GM12878 (cell line): ENCODE measurements at regions not wholly inside any gene's neighbourhood (a gene's known extent, or its start where the extent isn't known, plus 50 kb on each side); places are given as distances from the start of the nearest gene placed in this dataset.

ENCODE experiments used
- ATAC-seq: fragments of 200-7000 bp; cut with Tn5 transposase; 3 replicates; pipeline ENCODE4 v1.9.1; 2020; ENCODE audit warnings: mild to moderate bottlenecking, moderate library complexity
- BruUV-seq: library from RNA; stranded (reverse); fragments of 400-500 nt; replicated peaks from 2 replicates; lab custom pipeline; 2021; lab: Mats Ljungman, UMichigan
- CTCF ChIA-PET: fragments of 300-600 bp; sonication (Branson Sonifier 250); formaldehyde crosslinking; extraction: SDS; loops from one replicate; lab custom pipeline; 2021; ENCODE audit warnings: inconsistent platforms; lab: Yijun Ruan, JAX
- POLR2A ChIA-PET: fragments of 350-600 bp; formaldehyde crosslinking; extraction: SDS; loops from one replicate; lab custom pipeline; 2021; ENCODE audit warnings: inconsistent platforms; lab: Charles Lee
- RAD21 ChIA-PET: fragments of 300-600 bp; sonication (Branson Sonifier 250); formaldehyde crosslinking; loops from one replicate; lab custom pipeline; 2023; ENCODE audit warnings: antibody characterized with exemption; ENCODE audit not compliant: unreplicated experiment; lab: Charles Lee
- SMC1A ChIA-PET: fragments of 300-600 bp; sonication (Branson Sonifier 250); formaldehyde crosslinking; loops from one replicate; lab custom pipeline; 2023; ENCODE audit not compliant: unreplicated experiment, uncharacterized antibody; lab: Charles Lee
- DNase-seq: peaks from one replicate; pipeline ENCODE4 v3.0.0-alpha.2; 2011; ENCODE audit warnings: low read depth, low spot score
- FAIRE-seq: peaks from 3 replicates; lab custom pipeline; 2011; peaks lifted over from hg19 to GRCh38; lab: Jason Lieb, UNC
- H2AFZ ChIP-seq: 2 replicates; pipeline ENCODE4 v1.6.0; 2011; ENCODE audit warnings: low read depth, low read length, control low read depth; ENCODE audit not compliant: control insufficient read depth
- H3K27ac ChIP-seq: 2 replicates; pipeline ENCODE4 v1.5.1; 2011; ENCODE audit warnings: control low read depth; ENCODE audit not compliant: control insufficient read depth, insufficient read depth
- H3K27me3 ChIP-seq, 2 experiments: replicated peaks in 1 of 2; 2 replicates each; pipeline versions ENCODE4 v1.6.0 to v1.6.1; 2011; ENCODE audit warnings: low read length in 1 of 2; ENCODE audit not compliant: control insufficient read depth in 2 of 2, insufficient read depth in 2 of 2
- H3K36me3 ChIP-seq, 2 experiments: 2 replicates each; pipeline ENCODE4 v1.5.1; 2011; ENCODE audit warnings: low read length in 1 of 2; ENCODE audit not compliant: control insufficient read depth in 2 of 2, insufficient read depth in 2 of 2
- H3K4me1 ChIP-seq: 2 replicates; pipeline ENCODE4 v1.6.1; 2011; ENCODE audit warnings: mild to moderate bottlenecking, low read length, moderate library complexity, mixed read lengths; ENCODE audit not compliant: control insufficient read depth, insufficient read depth
- H3K4me2 ChIP-seq: 2 replicates; pipeline ENCODE4 v1.6.0; 2011; ENCODE audit warnings: control low read depth; ENCODE audit not compliant: control insufficient read depth, insufficient read depth
- H3K4me3 ChIP-seq: fragments of 200-600 bp; sonication (generic); 2 replicates; pipeline ENCODE4 v1.5.1; 2016
- H3K79me2 ChIP-seq: 2 replicates; pipeline ENCODE4 v1.6.0; 2011; ENCODE audit warnings: low read length; ENCODE audit not compliant: control insufficient read depth, insufficient read depth
- H3K9ac ChIP-seq: 2 replicates; pipeline ENCODE4 v1.8.0; 2011; ENCODE audit warnings: low read length, control low read depth, mixed read lengths; ENCODE audit not compliant: control insufficient read depth, insufficient read depth
- H3K9me3 ChIP-seq: replicated peaks from 3 replicates; pipeline ENCODE4 v1.5.1; 2011; ENCODE audit warnings: mild to moderate bottlenecking, low read length; ENCODE audit not compliant: control insufficient read depth, insufficient read depth
- H4K20me1 ChIP-seq: 2 replicates; pipeline ENCODE4 v1.6.0; 2011; ENCODE audit not compliant: control insufficient read depth, insufficient read depth
- ASH2L ChIP-seq: fragments of 300-600, 200-600 bp; sonication (generic); IDR thresholded peaks from 2 replicates; pipeline ENCODE4 v1.6.1; 2017; ENCODE audit warnings: low read depth, mild to moderate bottlenecking, borderline replicate concordance
- BHLHE40 ChIP-seq, 2 experiments: fragments of 450-650 bp in 1 of 2; IDR thresholded peaks; 2 replicates each; pipeline ENCODE4 v1.6.1; 2011 to 2017; ENCODE audit warnings: low read depth in 2 of 2, borderline replicate concordance in 1 of 2, improper control_type of control experiment in 1 of 2, low read length in 1 of 2, mild to moderate bottlenecking in 1 of 2
- BMI1 ChIP-seq: fragments of 450-650 bp; IDR thresholded peaks from 2 replicates; pipeline ENCODE4 v1.6.1; 2016; ENCODE audit warnings: mild to moderate bottlenecking, moderate library complexity, borderline replicate concordance
- CHD2 ChIP-seq: IDR thresholded peaks from 2 replicates; pipeline ENCODE4 v1.6.1; 2011; ENCODE audit warnings: low read depth, low read length, improper control_type of control experiment, borderline replicate concordance
- HCFC1 ChIP-seq: fragments of 150-350 bp; IDR thresholded peaks from 2 replicates; pipeline ENCODE4 v1.6.1; 2014; ENCODE audit warnings: low read length
- HDAC6 ChIP-seq: fragments of 200-600 bp; sonication (generic); IDR thresholded peaks from one replicate; pipeline ENCODE4 v1.8.0; 2017; ENCODE audit warnings: antibody characterized with exemption; ENCODE audit not compliant: unreplicated experiment
- KDM1A ChIP-seq: fragments of 200-600 bp; sonication (generic); IDR thresholded peaks from 2 replicates; pipeline ENCODE4 v1.6.1; 2016; ENCODE audit warnings: borderline replicate concordance
- MYC ChIP-seq: IDR thresholded peaks from 2 replicates; pipeline ENCODE4 v1.6.1; 2011; ENCODE audit warnings: mild to moderate bottlenecking, low read length, moderate library complexity, inconsistent platforms; ENCODE audit not compliant: insufficient read depth, insufficient replicate concordance, insufficient read length, severe bottlenecking
- NFIC ChIP-seq: IDR thresholded peaks from 2 replicates; pipeline ENCODE4 v1.6.1; 2012; ENCODE audit warnings: low read depth, mild to moderate bottlenecking, inconsistent platforms, low read length, moderate library complexity
- NR2C2 ChIP-seq: IDR thresholded peaks from 2 replicates; pipeline ENCODE4 v1.6.1; 2011; ENCODE audit warnings: borderline replicate concordance, low read depth; ENCODE audit not compliant: control insufficient read depth, insufficient read length
- SIX5 ChIP-seq: IDR thresholded peaks from 2 replicates; pipeline ENCODE4 v1.6.1; 2011; ENCODE audit warnings: mild to moderate bottlenecking, low read depth, low read length, moderate library complexity; ENCODE audit not compliant: severe bottlenecking
- YBX1 ChIP-seq: fragments of 450-650 bp; IDR thresholded peaks from 2 replicates; pipeline ENCODE4 v1.6.1; 2016; ENCODE audit warnings: antibody characterized with exemption
- ZBED1 ChIP-seq: IDR thresholded peaks from 2 replicates; pipeline ENCODE4 v1.6.1; 2016; ENCODE audit warnings: borderline replicate concordance
- ZNF207 ChIP-seq: fragments of 450-650 bp; IDR thresholded peaks from 2 replicates; pipeline ENCODE4 v1.6.1; 2014; ENCODE audit warnings: antibody characterized with exemption, mild to moderate bottlenecking, borderline replicate concordance
- ZNF592 ChIP-seq: fragments of 450-650 bp; IDR thresholded peaks from 2 replicates; pipeline ENCODE4 v1.6.1; 2017; ENCODE audit warnings: mild to moderate bottlenecking, moderate library complexity
- ZZZ3 ChIP-seq: IDR thresholded peaks from 2 replicates; pipeline ENCODE4 v1.6.1; 2011; ENCODE audit warnings: low read depth; ENCODE audit not compliant: control insufficient read depth, insufficient read length
- WGBS: methylation state at CpG from one replicate; pipeline ENCODE4 v1.1.6; 2016; ENCODE audit warnings: low lambda C conversion rate; ENCODE audit not compliant: insufficient replicate concordance, insufficient coverage; ENCODE audit errors: missing lambda C conversion rate; 5-methylcytosine and 5-hydroxymethylcytosine counted together
- in situ Hi-C: fragments of 300-500 bp; cut with MboI; formaldehyde crosslinking; loops from 9 replicates; pipeline ENCODE4 v1.14.3; 2018; ENCODE audit warnings: mixed read lengths
- intact Hi-C: fragments of 100-400 bp; cut with micrococcal nuclease; formaldehyde crosslinking; loops from one replicate; pipeline ENCODE4 v1.14.2; 2022; ENCODE audit not compliant: unreplicated experiment
- TF ChIP-seq, protein P1 (sequence below), 3 experiments: IDR thresholded peaks in 2 of 3; conservative IDR thresholded peaks in 1 of 3; 2 replicates each; pipeline ENCODE4 v1.5.1; 2011; ENCODE audit warnings: low read depth in 3 of 3, low read length in 3 of 3, mild to moderate bottlenecking in 3 of 3, control low read depth in 2 of 3, moderate library complexity in 2 of 3, inconsistent platforms in 1 of 3, mixed read lengths in 1 of 3; ENCODE audit not compliant: control insufficient read depth in 2 of 3, insufficient read depth in 1 of 3; ENCODE audit errors: extremely low read depth in 1 of 3
- TF ChIP-seq, protein P2 (sequence below): IDR thresholded peaks from 2 replicates; pipeline ENCODE4 v1.6.1; 2012; ENCODE audit warnings: low read depth, low read length, improper control_type of control experiment

- intact Hi-C loops: no loop called here
- H3K27ac ChIP-seq: no peak overlapping the region
- no peaks in the 10 kb centered on the region for H3K79me2 ChIP-seq
- no peaks in the 10 kb centered on the region for H3K4me1 ChIP-seq
- no peak overlapping the region for H2AFZ ChIP-seq
- no TSS peak for BruUV-seq
- SMC1A ChIA-PET: no interaction called here
- POLR2A ChIA-PET: no interaction called here
- no peak overlapping the region for H3K9ac ChIP-seq
- in situ Hi-C loops: no loop called here
- DNase-seq: no peak
- no peak for TF ChIP-seq ZNF592
- no peak for TF ChIP-seq ASH2L
- no peak for TF ChIP-seq BMI1
- TF ChIP-seq, protein P1, sequence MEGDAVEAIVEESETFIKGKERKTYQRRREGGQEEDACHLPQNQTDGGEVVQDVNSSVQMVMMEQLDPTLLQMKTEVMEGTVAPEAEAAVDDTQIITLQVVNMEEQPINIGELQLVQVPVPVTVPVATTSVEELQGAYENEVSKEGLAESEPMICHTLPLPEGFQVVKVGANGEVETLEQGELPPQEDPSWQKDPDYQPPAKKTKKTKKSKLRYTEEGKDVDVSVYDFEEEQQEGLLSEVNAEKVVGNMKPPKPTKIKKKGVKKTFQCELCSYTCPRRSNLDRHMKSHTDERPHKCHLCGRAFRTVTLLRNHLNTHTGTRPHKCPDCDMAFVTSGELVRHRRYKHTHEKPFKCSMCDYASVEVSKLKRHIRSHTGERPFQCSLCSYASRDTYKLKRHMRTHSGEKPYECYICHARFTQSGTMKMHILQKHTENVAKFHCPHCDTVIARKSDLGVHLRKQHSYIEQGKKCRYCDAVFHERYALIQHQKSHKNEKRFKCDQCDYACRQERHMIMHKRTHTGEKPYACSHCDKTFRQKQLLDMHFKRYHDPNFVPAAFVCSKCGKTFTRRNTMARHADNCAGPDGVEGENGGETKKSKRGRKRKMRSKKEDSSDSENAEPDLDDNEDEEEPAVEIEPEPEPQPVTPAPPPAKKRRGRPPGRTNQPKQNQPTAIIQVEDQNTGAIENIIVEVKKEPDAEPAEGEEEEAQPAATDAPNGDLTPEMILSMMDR (IDR thresholded peaks at IDR 0.05 in 2 of 3, conservative IDR thresholded peaks at IDR 0.05 in 1 of 3; ENCODE audit: control insufficient read depth in 2 of 3, extremely low read depth in 1 of 3, insufficient read depth in 1 of 3, low read depth in 3 of 3, low read length in 3 of 3): no peak
- TF ChIP-seq, protein P2, sequence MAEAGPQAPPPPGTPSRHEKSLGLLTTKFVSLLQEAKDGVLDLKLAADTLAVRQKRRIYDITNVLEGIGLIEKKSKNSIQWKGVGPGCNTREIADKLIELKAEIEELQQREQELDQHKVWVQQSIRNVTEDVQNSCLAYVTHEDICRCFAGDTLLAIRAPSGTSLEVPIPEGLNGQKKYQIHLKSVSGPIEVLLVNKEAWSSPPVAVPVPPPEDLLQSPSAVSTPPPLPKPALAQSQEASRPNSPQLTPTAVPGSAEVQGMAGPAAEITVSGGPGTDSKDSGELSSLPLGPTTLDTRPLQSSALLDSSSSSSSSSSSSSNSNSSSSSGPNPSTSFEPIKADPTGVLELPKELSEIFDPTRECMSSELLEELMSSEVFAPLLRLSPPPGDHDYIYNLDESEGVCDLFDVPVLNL: no peak
- no peak for TF ChIP-seq NFIC
- no peak for TF ChIP-seq CHD2
- TF ChIP-seq HCFC1: no peak
- no peak for TF ChIP-seq YBX1
- no peak for TF ChIP-seq KDM1A
- TF ChIP-seq MYC: no peak
- TF ChIP-seq SIX5: no peak
- TF ChIP-seq HDAC6: no peak
- TF ChIP-seq ZBED1: no peak
- no peak for TF ChIP-seq BHLHE40 (IDR thresholded peaks at IDR 0.05; ENCODE audit: borderline replicate concordance in 1 of 2, low read depth in 2 of 2, low read length in 1 of 2)
- TF ChIP-seq ZNF207: no peak
- TF ChIP-seq NR2C2: no peak
- TF ChIP-seq ZZZ3: no peak
- H3K4me2 ChIP-seq: no peak overlapping the region
- H3K36me3 ChIP-seq: no peaks in the 10 kb centered on the region
- RAD21 ChIA-PET: no interaction called here
- CTCF ChIA-PET: interaction anchor here (0.6 kb wide), 1 partner anchor 198 kb away, joined by 3 read pairs; no protein-coding TSS in a partner anchor
- no peak overlapping the region for H3K4me3 ChIP-seq
- H4K20me1 ChIP-seq: no peaks in the 10 kb centered on the region
- H3K9me3 ChIP-seq: no peaks in the 10 kb centered on the region
- WGBS: 92% methylated on average over 1 of the region's 1 CpG
- ATAC-seq: no peak
- FAIRE-seq: no peak
- no peaks in the 10 kb centered on the region for H3K27me3 ChIP-seq
Observed at GRCh38 chr7:31254926-31255325, 85.6 kb downstream of the NEUROD6 start.
